Smooth muscle cell (in vitro differentiated cells): ENCODE measurements at regions not wholly inside any gene's neighbourhood (a gene's known extent, or its start where the extent isn't known, plus 50 kb on each side); places are given as distances from the start of the nearest gene placed in this dataset.

Experiments used
- DNase-seq: peaks from one replicate; lab custom pipeline; 2025; ENCODE audit not compliant: unreplicated experiment; lab: John Stamatoyannopoulos, UW
- H2AFZ ChIP-seq: fragments of 200-600 bp; sonication (generic); 2 replicates; pipeline ENCODE4 v1.6.0; 2016; ENCODE audit warnings: antibody characterized with exemption, low read depth, mild to moderate bottlenecking
- H3F3A ChIP-seq: fragments of 200-600 bp; sonication (generic); 2 replicates; pipeline ENCODE4 v1.6.0; 2017; ENCODE audit warnings: antibody characterized with exemption, low read depth
- H3K27ac ChIP-seq: fragments of 200-600 bp; sonication (generic); 2 replicates; pipeline ENCODE4 v1.5.1; 2016; ENCODE audit warnings: low read depth, mild to moderate bottlenecking
- H3K27me3 ChIP-seq: fragments of 200-600 bp; sonication (generic); 2 replicates; pipeline ENCODE4 v1.6.1; 2016; ENCODE audit warnings: low read depth, mild to moderate bottlenecking
- H3K36me3 ChIP-seq: fragments of 200-600 bp; sonication (generic); 2 replicates; pipeline ENCODE4 v1.5.1; 2016; ENCODE audit warnings: low read depth
- H3K4me1 ChIP-seq: fragments of 200-600 bp; sonication (generic); 2 replicates; pipeline ENCODE4 v1.5.1; 2016; ENCODE audit warnings: low read depth
- H3K4me2 ChIP-seq: fragments of 200-600 bp; sonication (generic); 2 replicates; pipeline ENCODE4 v1.6.0; 2016; ENCODE audit warnings: mild to moderate bottlenecking
- H3K4me3 ChIP-seq: fragments of 200-600 bp; sonication (generic); 2 replicates; pipeline ENCODE4 v1.5.1; 2016; ENCODE audit warnings: mild to moderate bottlenecking
- H3K79me2 ChIP-seq: fragments of 200-600 bp; sonication (generic); 2 replicates; pipeline ENCODE4 v1.6.0; 2016; ENCODE audit warnings: low read depth, mild to moderate bottlenecking
- H3K9ac ChIP-seq: fragments of 200-600 bp; sonication (generic); 2 replicates; pipeline ENCODE4 v1.6.0; 2016; ENCODE audit warnings: low read depth
- H3K9me3 ChIP-seq: fragments of 200-600 bp; sonication (generic); replicated peaks from 2 replicates; pipeline ENCODE4 v1.5.1; 2016; ENCODE audit warnings: low read depth
- H4K20me1 ChIP-seq: fragments of 200-600 bp; sonication (generic); 2 replicates; pipeline ENCODE4 v1.6.0; 2016; ENCODE audit warnings: low read depth
- WGBS: methylation state at CpG from one replicate; pipeline ENCODE4 v1.1.7; 2016; ENCODE audit warnings: low lambda C conversion rate; 5-methylcytosine and 5-hydroxymethylcytosine counted together
- TF ChIP-seq, protein P1 (sequence below): fragments of 200-600 bp; sonication (generic); IDR thresholded peaks from 2 replicates; pipeline ENCODE4 v1.5.1; 2017; ENCODE audit warnings: borderline replicate concordance, mild to moderate bottlenecking, antibody characterized with exemption; ENCODE audit not compliant: insufficient read depth, poor library complexity, severe bottlenecking

DNA sequence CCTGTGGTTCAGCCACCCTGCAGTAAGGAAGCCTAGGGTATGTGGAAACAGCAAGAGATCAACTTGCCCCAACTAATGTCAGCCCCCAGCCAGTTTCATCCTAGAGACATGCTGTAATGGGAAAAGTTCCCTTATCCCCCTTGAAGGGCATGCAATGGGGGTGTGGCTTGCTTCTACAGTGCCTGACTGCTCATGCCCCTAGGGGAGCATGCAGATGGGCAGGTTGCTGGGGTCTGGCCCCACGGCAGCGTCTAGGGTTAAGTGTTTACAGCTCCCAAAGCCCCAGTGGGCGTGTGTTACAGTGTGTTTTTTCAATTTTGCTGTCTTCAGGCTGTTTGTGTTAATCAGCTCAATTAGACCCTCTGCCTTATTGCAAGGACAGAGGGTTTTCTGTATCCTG lies 1105.9 kb downstream of the AMY1C start:
- Histone ChIP-seq H3K4me1 (no peaks in the 10 kb centered on the region), H3K9ac (no peak overlapping the region), H3F3A (no peaks in the 10 kb centered on the region), H3K27ac (no peak overlapping the region), H3K4me2 (no peak overlapping the region), H3K4me3 (no peak overlapping the region), H3K36me3 (no peaks in the 10 kb centered on the region), H4K20me1 (no peaks in the 10 kb centered on the region), H3K9me3 (no peaks in the 10 kb centered on the region), H2AFZ (no peak overlapping the region), H3K27me3 (no peaks in the 10 kb centered on the region), H3K79me2 (no peaks in the 10 kb centered on the region)
- TF ChIP-seq, protein P1, sequence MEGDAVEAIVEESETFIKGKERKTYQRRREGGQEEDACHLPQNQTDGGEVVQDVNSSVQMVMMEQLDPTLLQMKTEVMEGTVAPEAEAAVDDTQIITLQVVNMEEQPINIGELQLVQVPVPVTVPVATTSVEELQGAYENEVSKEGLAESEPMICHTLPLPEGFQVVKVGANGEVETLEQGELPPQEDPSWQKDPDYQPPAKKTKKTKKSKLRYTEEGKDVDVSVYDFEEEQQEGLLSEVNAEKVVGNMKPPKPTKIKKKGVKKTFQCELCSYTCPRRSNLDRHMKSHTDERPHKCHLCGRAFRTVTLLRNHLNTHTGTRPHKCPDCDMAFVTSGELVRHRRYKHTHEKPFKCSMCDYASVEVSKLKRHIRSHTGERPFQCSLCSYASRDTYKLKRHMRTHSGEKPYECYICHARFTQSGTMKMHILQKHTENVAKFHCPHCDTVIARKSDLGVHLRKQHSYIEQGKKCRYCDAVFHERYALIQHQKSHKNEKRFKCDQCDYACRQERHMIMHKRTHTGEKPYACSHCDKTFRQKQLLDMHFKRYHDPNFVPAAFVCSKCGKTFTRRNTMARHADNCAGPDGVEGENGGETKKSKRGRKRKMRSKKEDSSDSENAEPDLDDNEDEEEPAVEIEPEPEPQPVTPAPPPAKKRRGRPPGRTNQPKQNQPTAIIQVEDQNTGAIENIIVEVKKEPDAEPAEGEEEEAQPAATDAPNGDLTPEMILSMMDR, result no peak
- no peak for DNase-seq
- WGBS, result 40% methylated on average over 3 of the region's 3 CpGs

DNA sequence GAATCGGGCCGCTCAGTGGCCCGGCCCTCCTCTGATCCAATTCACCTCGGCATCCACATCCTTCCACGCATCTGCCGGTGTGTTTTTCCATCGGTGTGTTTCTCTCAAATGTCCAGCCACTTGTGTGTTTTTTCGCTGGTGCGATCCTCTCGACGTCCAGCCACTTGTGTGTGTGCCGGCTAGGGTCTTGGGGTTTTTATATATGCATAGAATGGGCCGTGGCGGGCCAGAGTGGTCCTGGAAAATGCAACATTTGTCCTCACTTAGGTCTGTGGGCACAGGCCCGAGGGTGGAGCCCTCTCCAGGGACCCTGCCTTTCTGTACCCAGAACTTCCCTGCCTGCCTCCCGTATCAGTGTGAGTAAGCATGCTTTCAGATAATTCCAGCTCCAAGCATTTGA lies 1106.4 kb downstream of the AMY1C start:
- Histone ChIP-seq H4K20me1 (no peaks in the 10 kb centered on the region), H3K9me3 (no peaks in the 10 kb centered on the region), H3K4me3 (no peak overlapping the region), H3K36me3 (no peaks in the 10 kb centered on the region), H3K27ac (no peak overlapping the region), H3K9ac (no peak overlapping the region), H3K79me2 (no peaks in the 10 kb centered on the region), H3K4me1 (no peaks in the 10 kb centered on the region), H3K27me3 (no peaks in the 10 kb centered on the region), H3K4me2 (no peak overlapping the region), H3F3A (no peaks in the 10 kb centered on the region), H2AFZ (no peak overlapping the region)
- WGBS, result 83% methylated on average over 16 of the region's 16 CpGs
- DNase-seq, result no peak
- TF ChIP-seq, protein P1, result no peak

DNA sequence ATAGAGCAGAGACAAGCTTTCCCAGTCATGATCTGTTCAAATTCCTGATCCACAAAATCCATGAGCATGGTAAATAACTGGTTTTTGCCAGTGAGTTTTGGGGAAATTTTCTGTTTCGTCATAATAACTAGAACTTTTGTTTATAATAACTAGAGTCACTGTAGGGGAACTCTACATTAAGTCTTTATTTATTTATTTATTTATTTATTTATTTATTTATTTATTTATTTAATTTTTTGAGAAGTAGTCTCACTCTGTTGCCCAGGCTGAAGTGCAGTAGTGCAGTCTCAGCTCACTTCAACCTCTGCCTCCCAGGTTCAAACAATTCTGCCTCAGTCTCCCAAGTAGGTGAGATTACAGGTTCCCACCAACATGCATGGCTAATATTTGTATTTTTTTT lies 1106.8 kb downstream of the AMY1C start:
- Histone ChIP-seq H3K36me3 (no peaks in the 10 kb centered on the region), H3K4me3 (no peak overlapping the region), H3K79me2 (no peaks in the 10 kb centered on the region), H3K4me1 (no peaks in the 10 kb centered on the region), H3K9me3 (no peaks in the 10 kb centered on the region), H3K4me2 (no peak overlapping the region), H3K27ac (no peak overlapping the region), H3K27me3 (no peaks in the 10 kb centered on the region), H2AFZ (no peak overlapping the region), H3F3A (no peaks in the 10 kb centered on the region), H4K20me1 (no peaks in the 10 kb centered on the region), H3K9ac (no peak overlapping the region)
- TF ChIP-seq, protein P1, result no peak
- DNase-seq, result no peak
- WGBS, result 59% methylated on average over 1 of the region's 1 CpG

DNA sequence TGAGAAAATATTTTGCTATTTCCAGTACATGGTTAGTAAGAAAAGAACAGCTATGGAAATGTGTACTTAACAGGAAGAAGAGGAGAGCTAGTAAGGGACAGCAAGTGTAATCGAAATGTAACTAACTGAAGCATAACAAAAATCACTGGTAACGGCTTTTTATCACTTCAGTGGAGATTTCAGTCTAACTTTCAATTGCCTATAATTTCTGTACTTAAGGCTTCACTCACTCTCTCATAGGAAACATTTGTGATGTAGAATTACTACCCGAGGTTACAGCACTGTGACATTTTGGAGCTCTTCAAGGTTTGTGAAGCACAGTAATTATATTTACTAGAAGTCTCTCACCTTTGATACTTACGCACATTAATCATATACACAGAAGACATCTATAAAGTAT lies 1119.1 kb downstream of the AMY1C start:
- H3K79me2 ChIP-seq, result no peaks in the 10 kb centered on the region
- no peak overlapping the region for H3K9ac ChIP-seq
- H3K36me3 ChIP-seq, result no peaks in the 10 kb centered on the region
- no peaks in the 10 kb centered on the region for H3K27me3 ChIP-seq
- H3K4me1 ChIP-seq, result no peaks in the 10 kb centered on the region
- no peak overlapping the region for H3K4me2 ChIP-seq
- peak overlapping the region; percentile 28 for H2AFZ ChIP-seq
- TF ChIP-seq, protein P1, result no peak
- no peak for DNase-seq
- 82% methylated on average over 4 of the region's 4 CpGs for WGBS
- no peak overlapping the region for H3K4me3 ChIP-seq
- no peaks in the 10 kb centered on the region for H3F3A ChIP-seq
- no peak overlapping the region for H3K27ac ChIP-seq
- H3K9me3 ChIP-seq, result no peaks in the 10 kb centered on the region
- H4K20me1 ChIP-seq, result no peaks in the 10 kb centered on the region
